LNCAP (cell line): ENCODE measurements at regions not wholly inside any gene's neighbourhood (a gene's known extent, or its start where the extent isn't known, plus 50 kb on each side); places are given as distances from the start of the nearest gene placed in this dataset.

Source experiments
- CTCF ChIP-seq: fragments of 450-650 bp; IDR thresholded peaks from 2 replicates; pipeline ENCODE4 v1.5.1; 2017; ENCODE audit warnings: mild to moderate bottlenecking

GRCh38 chrX:104342065-104342464 is 87.3 kb upstream of the ESX1 start:
- no peak for TF ChIP-seq CTCF

- TF ChIP-seq CTCF = no peak
These were observed 81.0 kb upstream of the ESX1 start for GRCh38 chrX:104335756-104336155.

GRCh38 chrX:104334971-104335370 is 80.2 kb upstream of the ESX1 start:
- TF ChIP-seq CTCF = no peak

GRCh38 chrX:104330966-104331365 is 76.2 kb upstream of the ESX1 start:
- TF ChIP-seq CTCF = no peak

- TF ChIP-seq CTCF = no peak
These were observed 75.0 kb upstream of the ESX1 start for GRCh38 chrX:104329731-104330130.

- TF ChIP-seq CTCF = no peak
These were observed 70.5 kb upstream of the ESX1 start for GRCh38 chrX:104325213-104325585.

- TF ChIP-seq CTCF = no peak
These were observed 69.9 kb upstream of the ESX1 start for GRCh38 chrX:104324461-104325212.

- TF ChIP-seq CTCF = no peak
These were observed 64.6 kb upstream of the ESX1 start for GRCh38 chrX:104319346-104319745.
